H1 (cell line): ENCODE measurements at regions not wholly inside any gene's neighbourhood (a gene's known extent, or its start where the extent isn't known, plus 50 kb on each side); places are given as distances from the start of the nearest gene placed in this dataset.

ENCODE experiments used
- CTCF ChIA-PET: fragments of 300-600 bp; sonication (Branson Sonifier 250); formaldehyde crosslinking; loops from one replicate; lab custom pipeline; 2021; ENCODE audit not compliant: partially characterized antibody; lab: Charles Lee
- POLR2A ChIA-PET: fragments of 300-600 bp; sonication (Branson Sonifier 250); formaldehyde crosslinking; loops from one replicate; lab custom pipeline; 2021; ENCODE audit warnings: inconsistent platforms; ENCODE audit not compliant: partially characterized antibody; lab: Charles Lee
- DNase-seq, 2 experiments: peaks; one replicate each; pipeline versions ENCODE4 v3.0.0 to v3.0.0-alpha.2; 2010 to 2022; ENCODE audit warnings: low spot score in 2 of 2, low read depth in 1 of 2, mixed read lengths in 1 of 2
- FAIRE-seq: peaks from 2 replicates; lab custom pipeline; 2011; peaks lifted over from hg19 to GRCh38; lab: Jason Lieb, UNC
- H2AFZ ChIP-seq: 2 replicates; pipeline ENCODE4 v1.8.1; 2012; ENCODE audit warnings: low read length, inconsistent platforms
- H2AK5ac ChIP-seq: 2 replicates; pipeline ENCODE4 v1.6.1; 2013; ENCODE audit warnings: low read depth, low read length
- H2BK120ac ChIP-seq: replicated peaks from 2 replicates; pipeline ENCODE3; 2013; ENCODE audit warnings: low read depth, low read length, inconsistent platforms
- H2BK12ac ChIP-seq: 2 replicates; pipeline ENCODE4 v1.6.1; 2013; ENCODE audit warnings: low read depth, low read length
- H2BK15ac ChIP-seq: 2 replicates; pipeline ENCODE4 v1.6.1; 2013; ENCODE audit warnings: low read length
- H2BK20ac ChIP-seq: 2 replicates; pipeline ENCODE4 v1.6.1; 2013; ENCODE audit warnings: low read length
- H2BK5ac ChIP-seq: 2 replicates; pipeline ENCODE4 v1.6.1; 2013; ENCODE audit warnings: low read depth, low read length
- H3K14ac ChIP-seq: 2 replicates; pipeline ENCODE4 v1.6.1; 2013; ENCODE audit warnings: inconsistent platforms; ENCODE audit not compliant: insufficient read length
- H3K18ac ChIP-seq: 2 replicates; pipeline ENCODE4 v1.6.1; 2013; ENCODE audit warnings: low read length; ENCODE audit errors: extremely low read depth
- H3K23ac ChIP-seq: 2 replicates; pipeline ENCODE4 v1.6.1; 2013; ENCODE audit warnings: inconsistent platforms; ENCODE audit not compliant: insufficient read length
- H3K23me2 ChIP-seq: 2 replicates; pipeline ENCODE4 v1.6.1; 2013; ENCODE audit warnings: low read depth, low read length
- H3K27ac ChIP-seq: 2 replicates; pipeline ENCODE4 v1.6.1; 2011; ENCODE audit warnings: low read depth, low read length, inconsistent platforms
- H3K27me3 ChIP-seq, 4 experiments: replicated peaks in 1 of 4; 1 replicate in 1 of 4; 2 replicates in 3 of 4; pipeline versions ENCODE4 v1.6.1 to v1.8.1; 2011 to 2013; ENCODE audit warnings: low read length in 3 of 4, mild to moderate bottlenecking in 3 of 4, inconsistent platforms in 2 of 4, mixed read lengths in 2 of 4, moderate library complexity in 1 of 4; ENCODE audit not compliant: control insufficient read depth in 3 of 4, insufficient read depth in 3 of 4; ENCODE audit errors: extremely low read depth in 1 of 4
- H3K36me3 ChIP-seq, 4 experiments: 2 replicates each; pipeline versions ENCODE4 v1.6.1 to v1.8.1; 2011 to 2013; ENCODE audit warnings: mild to moderate bottlenecking in 4 of 4, low read length in 3 of 4, moderate library complexity in 2 of 4, control low read depth in 1 of 4, inconsistent platforms in 1 of 4; ENCODE audit not compliant: insufficient read depth in 4 of 4, control insufficient read depth in 2 of 4
- H3K4ac ChIP-seq: replicated peaks from 2 replicates; pipeline ENCODE3; 2013; ENCODE audit warnings: low read length, low read depth, mixed read lengths, inconsistent platforms; ENCODE audit not compliant: insufficient read length
- H3K4me1 ChIP-seq, 4 experiments: replicated peaks in 1 of 4; 1 replicate in 1 of 4; 2 replicates in 3 of 4; pipeline versions ENCODE4 v1.6.1 to v1.8.1; 2011 to 2013; ENCODE audit warnings: low read length in 3 of 4, inconsistent platforms in 2 of 4, mixed read lengths in 1 of 4; ENCODE audit not compliant: insufficient read depth in 4 of 4, control insufficient read depth in 3 of 4
- H3K4me2 ChIP-seq, 2 experiments: 2 replicates each; pipeline versions ENCODE4 v1.6.1 to v1.8.1; 2011 to 2013; ENCODE audit warnings: low read depth in 2 of 2, low read length in 2 of 2, control low read depth in 1 of 2, inconsistent platforms in 1 of 2, mild to moderate bottlenecking in 1 of 2; ENCODE audit not compliant: insufficient read depth in 1 of 2
- H3K4me3 ChIP-seq, 4 experiments: fragments of 200-600, 300-600 bp in 1 of 4; sonication (generic), shearing (Covaris generic), sonication (Bioruptor Twin) in 1 of 4; 2 replicates each; pipeline versions ENCODE4 v1.5.1 to v1.8.1; 2011 to 2016; ENCODE audit warnings: low read length in 4 of 4, low read depth in 3 of 4, control low read depth in 2 of 4, inconsistent platforms in 2 of 4, mild to moderate bottlenecking in 2 of 4, mixed read lengths in 1 of 4, moderate library complexity in 1 of 4; ENCODE audit not compliant: insufficient read depth in 2 of 4; ENCODE audit errors: extremely low read depth in 1 of 4
- H3K56ac ChIP-seq: replicated peaks from 2 replicates; pipeline ENCODE3; 2013; ENCODE audit warnings: low read depth, mild to moderate bottlenecking, mixed read lengths, low read length, inconsistent platforms; ENCODE audit not compliant: insufficient read length
- H3K79me1 ChIP-seq: 2 replicates; pipeline ENCODE4 v1.6.1; 2013; ENCODE audit warnings: low read depth, low read length, control low read depth
- H3K79me2 ChIP-seq, 2 experiments: 2 replicates each; pipeline versions ENCODE4 v1.6.1 to v1.8.1; 2012 to 2013; ENCODE audit warnings: low read length in 2 of 2, mild to moderate bottlenecking in 2 of 2, inconsistent platforms in 1 of 2; ENCODE audit not compliant: insufficient read depth in 2 of 2, control insufficient read depth in 1 of 2
- H3K9ac ChIP-seq, 4 experiments: replicated peaks in 1 of 4; 1 replicate in 1 of 4; 2 replicates in 3 of 4; pipeline versions ENCODE4 v1.6.1 to v1.8.1; 2011 to 2013; ENCODE audit warnings: low read depth in 3 of 4, low read length in 3 of 4, control low read depth in 2 of 4, mild to moderate bottlenecking in 2 of 4, moderate library complexity in 2 of 4, inconsistent platforms in 1 of 4; ENCODE audit errors: extremely low read depth in 1 of 4
- H3K9me3 ChIP-seq, 2 experiments: 2 replicates each; pipeline versions ENCODE4 v1.6.1 to v1.8.1; 2012 to 2013; ENCODE audit warnings: mild to moderate bottlenecking in 2 of 2, moderate library complexity in 2 of 2, control low read depth in 1 of 2, inconsistent platforms in 1 of 2, low read depth in 1 of 2, low read length in 1 of 2, mixed read lengths in 1 of 2; ENCODE audit not compliant: insufficient read depth in 2 of 2
- H4K20me1 ChIP-seq, 2 experiments: replicated peaks in 1 of 2; 2 replicates each; pipeline versions ENCODE3 to v1.8.1; 2011 to 2013; ENCODE audit warnings: inconsistent platforms in 2 of 2, low read length in 2 of 2, mild to moderate bottlenecking in 1 of 2; ENCODE audit not compliant: insufficient read depth in 2 of 2, control insufficient read depth in 1 of 2
- H4K5ac ChIP-seq: 2 replicates; pipeline ENCODE4 v1.6.1; 2013; ENCODE audit warnings: low read length, low read depth, mixed read lengths, inconsistent platforms; ENCODE audit not compliant: insufficient read length
- H4K8ac ChIP-seq: 2 replicates; pipeline ENCODE4 v1.8.0; 2013; ENCODE audit warnings: mild to moderate bottlenecking, moderate library complexity, low read length, inconsistent platforms; ENCODE audit not compliant: insufficient read depth; ENCODE audit errors: extremely low read depth
- H4K91ac ChIP-seq: replicated peaks from 2 replicates; pipeline ENCODE3; 2013; ENCODE audit warnings: low read length, mixed read lengths, inconsistent platforms; ENCODE audit not compliant: insufficient read length
- MAX ChIP-seq: IDR thresholded peaks from 2 replicates; pipeline ENCODE4 v1.6.1; 2012; ENCODE audit warnings: inconsistent platforms
- RAD21 ChIP-seq, 2 experiments: IDR thresholded peaks in 1 of 2; conservative IDR thresholded peaks in 1 of 2; 2 replicates each; pipeline ENCODE4 v1.6.1; 2011; ENCODE audit warnings: low read depth in 2 of 2, low read length in 2 of 2, improper control_type of control experiment in 1 of 2, inconsistent platforms in 1 of 2, mild to moderate bottlenecking in 1 of 2, moderate library complexity in 1 of 2
- RNF2 ChIP-seq: fragments of 200-900, 300-1000 bp; sonication (generic); IDR thresholded peaks from 2 replicates; pipeline ENCODE4 v1.7.1; 2016; ENCODE audit warnings: borderline replicate concordance, low read depth, mild to moderate bottlenecking, antibody characterized with exemption, low read length; ENCODE audit not compliant: poor library complexity, severe bottlenecking; ENCODE audit errors: missing control alignments
- SUZ12 ChIP-seq: fragments of 200-600 bp; sonication (generic); IDR thresholded peaks from 2 replicates; pipeline ENCODE4 v1.6.1; 2012; ENCODE audit warnings: mild to moderate bottlenecking, inconsistent platforms, low read length, moderate library complexity, mixed read lengths
- WGBS, 2 experiments: shearing (Covaris generic) in 1 of 2; methylation state at CpG; one replicate each; pipeline versions ENCODE4 v1.1.6 to v1.1.7; 2013 to 2015; ENCODE audit warnings: low lambda C conversion rate in 2 of 2, mixed read lengths in 2 of 2, inconsistent platforms in 1 of 2, low coverage in 1 of 2, missing lambda C conversion rate in 1 of 2; ENCODE audit not compliant: insufficient replicate concordance in 2 of 2, insufficient coverage in 1 of 2, insufficient read length in 1 of 2; ENCODE audit errors: extremely low coverage in 1 of 2, missing lambda C conversion rate in 1 of 2; 5-methylcytosine and 5-hydroxymethylcytosine counted together

GRCh38 chr6:141242957-141243356 lies 889.8 kb upstream of the GJE1 start:
- Histone ChIP-seq H2BK15ac (no peak overlapping the region), H2BK120ac (no peak overlapping the region), H3K27me3 (no peaks in the 10 kb centered on the region), H4K20me1 (no peaks in the 10 kb centered on the region), H2BK12ac (no peak overlapping the region), H4K91ac (no peak overlapping the region), H3K36me3 (no peaks in the 10 kb centered on the region)
- no peak for FAIRE-seq
- POLR2A ChIA-PET = no interaction called here
- TF ChIP-seq RAD21 (IDR thresholded peaks at IDR 0.05 in 1 of 2, conservative IDR thresholded peaks at IDR 0.05 in 1 of 2; ENCODE audit: low read depth in 2 of 2, low read length in 2 of 2) = no peak
- TF ChIP-seq SUZ12 = no peak
- TF ChIP-seq MAX = no peak
- TF ChIP-seq RNF2 = no peak
- TF ChIP-seq, all 59 proteins: peak for 0
- Histone ChIP-seq H3K9me3 (no peaks in the 10 kb centered on the region), H3K56ac (no peak overlapping the region), H3K79me1 (no peaks in the 10 kb centered on the region), H2BK5ac (no peak overlapping the region), H3K23me2 (no peaks in the 10 kb centered on the region), H2BK20ac (no peak overlapping the region), H3K18ac (no peak overlapping the region), H3K4ac (no peak overlapping the region), H4K5ac (no peak overlapping the region), H3K4me1 (no peaks in the 10 kb centered on the region), H2AFZ (no peak overlapping the region), H3K14ac (no peak overlapping the region), H4K8ac (no peak overlapping the region), H3K9ac (no peak overlapping the region), H2AK5ac (no peak overlapping the region), H3K4me3 (no peak overlapping the region), H3K23ac (no peak overlapping the region), H3K79me2 (no peaks in the 10 kb centered on the region), H3K4me2 (no peak overlapping the region), H3K27ac (no peak overlapping the region)
- CTCF ChIA-PET = no interaction called here
- 90% methylated on average over 1 of the region's 1 CpG; no CpG with 5 or more reads in 1 of the 2 experiments for WGBS, 2 experiments
- no peak for DNase-seq
